Activated T-helper 17 cell treated with anti-CD3 and anti-CD28 coated beads, Interleukin-2, amount 50 U/mL, for 72 hours (primary cell): ENCODE measurements at regions not wholly inside any gene's neighbourhood (a gene's known extent, or its start where the extent isn't known, plus 50 kb on each side); places are given as distances from the start of the nearest gene placed in this dataset.

Experiments used
- ATAC-seq: fragments of 150-1000 bp; cut with Tn5 transposase; replicated peaks from 2 replicates; pipeline ENCODE4 v1.10.0; 2021; ENCODE audit warnings: mild to moderate bottlenecking, moderate library complexity
- H3K27ac Mint-ChIP-seq: one replicate; pipeline ENCODE4 v1.8.0; 2022; ENCODE audit warnings: mixed read lengths
- H3K27me3 Mint-ChIP-seq: one replicate; pipeline ENCODE4 v1.8.0; 2022; ENCODE audit warnings: mixed read lengths
- H3K36me3 Mint-ChIP-seq: one replicate; pipeline ENCODE4 v1.8.0; 2022; ENCODE audit warnings: low read depth, mild to moderate bottlenecking, mixed read lengths
- H3K4me1 Mint-ChIP-seq: one replicate; pipeline ENCODE4 v1.8.0; 2022; ENCODE audit warnings: mixed read lengths
- H3K4me3 Mint-ChIP-seq: one replicate; pipeline ENCODE4 v1.8.0; 2022; ENCODE audit warnings: mild to moderate bottlenecking, mixed read lengths
- H3K9me3 Mint-ChIP-seq: one replicate; pipeline ENCODE4 v1.8.0; 2022; ENCODE audit warnings: mixed read lengths

DNA sequence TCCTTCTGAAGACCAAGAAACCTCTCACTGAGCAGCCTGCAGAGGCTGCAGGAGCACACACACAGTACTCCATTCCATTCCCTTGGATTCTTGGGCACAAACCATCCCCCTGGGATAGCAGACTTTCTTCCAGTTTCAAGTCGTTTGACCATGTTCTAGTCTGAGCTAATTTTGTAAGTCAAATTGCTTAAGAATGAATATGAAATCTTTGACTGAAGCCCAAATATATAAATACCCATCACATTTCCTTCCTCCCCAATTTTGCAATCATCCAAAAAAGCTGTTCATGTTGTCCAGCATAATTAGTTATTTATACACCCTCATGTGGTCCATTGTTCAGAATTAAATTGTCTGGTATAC is 231.2 kb upstream of the TPRG1 start:
- no peak overlapping the region for H3K27ac Mint-ChIP-seq
- ATAC-seq = no peak
- no peaks in the 10 kb centered on the region for H3K9me3 Mint-ChIP-seq
- peaks cover 8% of the 10 kb centered on the region for H3K27me3 Mint-ChIP-seq
- no peaks in the 10 kb centered on the region for H3K4me1 Mint-ChIP-seq
- no peaks in the 10 kb centered on the region for H3K36me3 Mint-ChIP-seq
- no peak overlapping the region for H3K4me3 Mint-ChIP-seq

GRCh38 chr3:188941103-188941502 is 230.7 kb upstream of the TPRG1 start:
- H3K36me3 Mint-ChIP-seq = no peaks in the 10 kb centered on the region
- H3K27me3 Mint-ChIP-seq = peaks cover 11% of the 10 kb centered on the region
- no peak overlapping the region for H3K27ac Mint-ChIP-seq
- no peak for ATAC-seq
- no peaks in the 10 kb centered on the region for H3K4me1 Mint-ChIP-seq
- H3K4me3 Mint-ChIP-seq = no peak overlapping the region
- H3K9me3 Mint-ChIP-seq = no peaks in the 10 kb centered on the region

DNA sequence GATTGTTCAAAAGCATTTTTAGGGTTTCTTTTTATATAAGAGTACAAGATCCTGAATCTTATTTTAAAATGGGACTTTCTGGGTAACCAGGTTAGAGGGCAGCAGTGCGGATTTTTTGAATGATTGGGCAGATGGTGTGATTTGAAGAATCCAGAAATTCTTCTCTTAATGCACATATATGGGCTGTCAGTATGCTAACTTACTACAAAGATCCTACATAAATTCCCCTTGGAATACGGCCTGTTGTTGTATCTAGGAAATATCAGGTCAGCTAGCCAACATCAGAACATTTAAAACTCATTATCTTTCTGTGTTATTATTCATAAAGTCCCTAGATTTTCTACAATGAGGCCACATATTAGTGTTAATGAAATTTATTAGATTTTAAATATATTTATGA is 229.6 kb upstream of the TPRG1 start:
- H3K9me3 Mint-ChIP-seq = no peaks in the 10 kb centered on the region

DNA sequence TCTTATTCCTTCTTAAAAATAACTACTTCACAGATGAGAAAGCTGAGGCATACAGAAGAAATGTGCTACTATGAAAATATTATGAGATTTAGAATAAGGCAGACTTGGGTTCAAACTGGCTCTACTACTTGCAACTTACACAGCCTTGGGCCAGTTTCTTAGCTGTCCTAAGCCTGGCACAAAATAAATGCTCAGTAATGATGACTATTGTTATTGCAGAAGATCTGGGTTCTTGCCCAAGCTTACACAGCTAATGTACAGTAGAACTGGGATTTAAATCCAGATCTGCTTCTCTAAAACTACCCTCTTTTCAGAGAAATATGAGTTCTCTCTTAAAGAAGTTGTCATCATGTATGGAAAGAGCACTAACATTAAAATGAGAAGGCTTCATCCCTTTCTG is 228.2 kb upstream of the TPRG1 start:
- Mint-ChIP-seq H3K36me3 (no peaks in the 10 kb centered on the region), H3K9me3 (no peaks in the 10 kb centered on the region), H3K27ac (no peak overlapping the region), H3K27me3 (peaks cover 15% of the 10 kb centered on the region), H3K4me3 (no peak overlapping the region), H3K4me1 (peaks cover 3% of the 10 kb centered on the region)
- no peak for ATAC-seq

More for the DNA sequence above, 229.6 kb upstream of the TPRG1 start:
- Mint-ChIP-seq H3K4me1 (no peaks in the 10 kb centered on the region), H3K27me3 (peaks cover 12% of the 10 kb centered on the region), H3K27ac (no peak overlapping the region), H3K4me3 (no peak overlapping the region), H3K36me3 (no peaks in the 10 kb centered on the region)
- ATAC-seq = no peak

GRCh38 chr3:188944108-188944507 is 227.7 kb upstream of the TPRG1 start:
- H3K4me3 Mint-ChIP-seq = no peak overlapping the region
- no peak overlapping the region for H3K27ac Mint-ChIP-seq
- H3K36me3 Mint-ChIP-seq = no peaks in the 10 kb centered on the region
- peaks cover 18% of the 10 kb centered on the region for H3K27me3 Mint-ChIP-seq
- no peaks in the 10 kb centered on the region for H3K9me3 Mint-ChIP-seq
- no peak for ATAC-seq
- H3K4me1 Mint-ChIP-seq = peaks cover 5% of the 10 kb centered on the region

GRCh38 chr3:188946351-188947240 is 225.2 kb upstream of the TPRG1 start:
- Mint-ChIP-seq H3K36me3 (no peaks in the 10 kb centered on the region), H3K4me3 (no peak overlapping the region), H3K9me3 (no peaks in the 10 kb centered on the region), H3K4me1 (peaks cover 14% of the 10 kb centered on the region), H3K27ac (no peak overlapping the region), H3K27me3 (peaks cover 18% of the 10 kb centered on the region)
- ATAC-seq = no peak

GRCh38 chr3:188947401-188948280 is 224.1 kb upstream of the TPRG1 start:
- H3K27ac Mint-ChIP-seq = no peak overlapping the region
- H3K4me3 Mint-ChIP-seq = no peak overlapping the region
- H3K9me3 Mint-ChIP-seq = no peaks in the 10 kb centered on the region
- peaks cover 14% of the 10 kb centered on the region for H3K4me1 Mint-ChIP-seq
- peaks cover 18% of the 10 kb centered on the region for H3K27me3 Mint-ChIP-seq
- H3K36me3 Mint-ChIP-seq = no peaks in the 10 kb centered on the region
- ATAC-seq = no peak

DNA sequence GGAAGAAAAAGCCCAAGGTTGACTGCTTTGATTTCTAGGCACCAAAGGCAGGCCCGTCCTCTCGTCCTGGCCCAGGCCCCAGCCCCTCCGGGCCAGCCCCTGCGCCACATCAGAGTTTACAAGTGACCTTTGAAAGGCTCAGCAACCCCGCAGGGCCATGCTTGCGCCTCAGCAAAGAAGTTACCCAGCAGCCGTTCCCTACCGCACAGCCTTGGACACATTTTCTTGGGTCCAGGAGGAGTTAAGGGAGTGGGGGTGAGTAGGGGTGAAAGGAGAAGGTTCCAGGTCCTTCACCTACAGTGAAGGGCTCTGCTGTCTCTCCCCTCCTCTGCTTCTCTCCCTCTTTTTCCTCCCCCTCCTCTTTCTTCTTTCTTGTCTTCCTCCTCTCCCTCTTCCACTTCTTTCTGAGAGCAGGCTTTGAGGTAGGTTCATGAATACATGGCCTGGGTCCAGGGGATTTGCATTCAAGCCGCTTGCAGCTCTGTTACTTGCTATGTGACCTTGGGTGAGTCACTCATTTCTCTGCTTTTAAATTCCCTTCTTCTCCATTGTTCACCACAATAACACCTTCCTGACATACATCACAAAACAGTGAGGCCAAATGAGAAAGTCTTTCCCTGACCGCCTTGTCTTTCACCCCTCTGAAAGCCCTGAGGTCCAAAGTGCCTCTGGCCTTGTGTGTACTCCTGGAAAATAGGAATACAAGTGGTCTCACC is 223.3 kb upstream of the TPRG1 start:
- Mint-ChIP-seq H3K27me3 (peaks cover 18% of the 10 kb centered on the region), H3K9me3 (no peaks in the 10 kb centered on the region), H3K4me1 (peaks cover 14% of the 10 kb centered on the region), H3K27ac (no peak overlapping the region), H3K36me3 (no peaks in the 10 kb centered on the region), H3K4me3 (no peak overlapping the region)
- ATAC-seq = peak; percentile 72

GRCh38 chr3:188948997-188949389 is 222.8 kb upstream of the TPRG1 start:
- H3K4me3 Mint-ChIP-seq = no peak overlapping the region
- no peak overlapping the region for H3K27ac Mint-ChIP-seq
- peaks cover 14% of the 10 kb centered on the region for H3K4me1 Mint-ChIP-seq
- peak; percentile 28 for ATAC-seq
- peaks cover 18% of the 10 kb centered on the region for H3K27me3 Mint-ChIP-seq
- no peaks in the 10 kb centered on the region for H3K36me3 Mint-ChIP-seq
- H3K9me3 Mint-ChIP-seq = no peaks in the 10 kb centered on the region

DNA sequence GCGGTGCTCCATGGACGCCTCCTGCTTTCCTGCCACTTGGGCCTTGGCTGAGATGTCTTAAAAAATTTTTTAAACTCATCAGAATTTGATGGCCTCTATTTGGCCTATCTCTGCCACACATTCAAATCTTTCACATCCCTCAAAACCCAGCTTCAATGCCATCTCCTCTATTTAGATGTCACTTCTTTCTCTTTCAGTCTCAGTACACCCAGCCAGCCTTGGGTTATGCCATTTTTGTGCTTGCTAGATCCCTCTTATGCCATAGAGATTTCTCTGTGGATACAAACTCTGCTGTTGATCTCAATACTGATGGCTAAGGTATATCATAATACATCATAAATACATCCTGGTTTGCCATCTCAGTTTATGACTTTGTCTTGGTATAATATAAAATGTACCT is 222.3 kb upstream of the TPRG1 start:
- Mint-ChIP-seq H3K4me1 (peaks cover 14% of the 10 kb centered on the region), H3K9me3 (no peaks in the 10 kb centered on the region), H3K27me3 (peaks cover 16% of the 10 kb centered on the region), H3K36me3 (no peaks in the 10 kb centered on the region), H3K27ac (no peak overlapping the region), H3K4me3 (no peak overlapping the region)
- ATAC-seq = no peak

DNA sequence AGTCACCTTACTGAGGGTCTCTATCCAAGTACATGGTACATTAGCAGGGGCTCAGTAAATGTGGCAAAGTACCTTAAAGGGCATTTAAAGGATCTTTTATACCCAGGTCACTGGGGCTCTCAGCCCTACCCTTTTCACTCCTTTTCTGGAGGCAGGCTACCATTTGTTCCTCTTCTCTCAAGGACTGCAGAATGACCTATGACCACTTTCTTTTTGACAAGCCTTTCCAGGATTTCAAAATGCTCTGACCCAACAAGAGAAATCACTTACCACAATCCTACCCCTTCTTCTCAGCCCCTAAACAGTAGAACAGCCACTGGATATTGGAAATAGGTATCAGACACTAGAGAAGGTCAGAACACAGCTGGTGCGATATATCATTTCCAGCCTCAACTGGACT is 221.8 kb upstream of the TPRG1 start:
- Mint-ChIP-seq H3K4me3 (no peak overlapping the region), H3K27me3 (peaks cover 14% of the 10 kb centered on the region), H3K4me1 (peaks cover 14% of the 10 kb centered on the region), H3K9me3 (no peaks in the 10 kb centered on the region), H3K27ac (no peak overlapping the region), H3K36me3 (no peaks in the 10 kb centered on the region)
- ATAC-seq = no peak

DNA sequence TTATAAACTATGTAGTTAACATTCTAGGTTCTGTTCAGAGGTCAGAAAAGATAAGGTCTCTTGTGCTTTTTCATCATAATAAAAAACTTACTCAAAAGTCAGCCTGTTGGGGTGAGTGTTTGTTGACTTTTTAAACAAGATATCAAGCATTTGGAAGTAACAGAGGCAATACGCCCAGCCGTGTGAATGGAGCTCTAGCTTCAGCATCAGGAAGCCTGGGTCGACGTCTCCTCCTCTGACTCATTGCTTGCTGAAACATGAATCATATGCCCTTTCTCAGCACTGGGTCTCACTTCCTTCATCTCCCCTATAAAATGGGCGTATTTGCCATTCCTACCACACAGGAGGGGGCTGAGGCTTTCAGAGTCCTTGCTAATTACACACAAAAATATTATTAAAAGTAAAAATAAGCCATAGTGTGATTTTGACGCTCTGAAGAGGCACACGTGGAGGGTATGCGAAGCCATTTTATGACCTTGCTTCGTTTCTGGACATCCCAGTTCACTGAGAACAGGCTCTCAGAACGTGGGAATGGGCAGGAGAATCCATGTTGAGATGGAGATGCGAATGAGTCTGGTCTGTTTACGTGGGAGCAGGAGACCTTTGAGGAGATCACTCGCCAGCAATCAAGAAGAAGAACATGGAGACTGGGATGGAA is 220.8 kb upstream of the TPRG1 start:
- Mint-ChIP-seq H3K27ac (peak overlapping the region; percentile 60), H3K27me3 (peaks cover 8% of the 10 kb centered on the region), H3K36me3 (no peaks in the 10 kb centered on the region), H3K9me3 (no peaks in the 10 kb centered on the region), H3K4me1 (peaks cover 14% of the 10 kb centered on the region), H3K4me3 (peak overlapping the region; percentile 1)
- ATAC-seq = peak; percentile 87

DNA sequence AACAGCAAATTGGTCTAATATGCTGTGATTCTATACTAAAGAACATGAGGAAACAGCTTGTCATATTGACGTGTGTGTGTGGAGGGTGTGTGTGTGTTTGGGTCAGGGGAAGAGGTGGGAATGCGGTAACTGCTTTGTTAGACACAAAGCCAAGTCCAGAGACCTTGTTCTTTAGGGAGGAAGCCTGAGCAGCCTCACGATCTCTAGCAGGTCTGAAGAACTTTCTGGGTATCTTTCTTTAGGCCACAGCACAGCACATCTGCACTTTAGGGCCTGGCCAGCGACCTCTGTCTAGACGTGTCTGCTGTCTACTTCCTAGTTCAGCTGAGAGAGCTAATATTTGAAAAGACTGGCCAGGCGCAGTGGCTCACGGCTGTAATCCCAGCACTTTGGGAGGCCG is 220.0 kb upstream of the TPRG1 start:
- Mint-ChIP-seq H3K36me3 (no peaks in the 10 kb centered on the region), H3K9me3 (no peaks in the 10 kb centered on the region), H3K27ac (no peak overlapping the region), H3K4me3 (no peak overlapping the region), H3K4me1 (peaks cover 14% of the 10 kb centered on the region), H3K27me3 (peaks cover 5% of the 10 kb centered on the region)
- no peak for ATAC-seq

DNA sequence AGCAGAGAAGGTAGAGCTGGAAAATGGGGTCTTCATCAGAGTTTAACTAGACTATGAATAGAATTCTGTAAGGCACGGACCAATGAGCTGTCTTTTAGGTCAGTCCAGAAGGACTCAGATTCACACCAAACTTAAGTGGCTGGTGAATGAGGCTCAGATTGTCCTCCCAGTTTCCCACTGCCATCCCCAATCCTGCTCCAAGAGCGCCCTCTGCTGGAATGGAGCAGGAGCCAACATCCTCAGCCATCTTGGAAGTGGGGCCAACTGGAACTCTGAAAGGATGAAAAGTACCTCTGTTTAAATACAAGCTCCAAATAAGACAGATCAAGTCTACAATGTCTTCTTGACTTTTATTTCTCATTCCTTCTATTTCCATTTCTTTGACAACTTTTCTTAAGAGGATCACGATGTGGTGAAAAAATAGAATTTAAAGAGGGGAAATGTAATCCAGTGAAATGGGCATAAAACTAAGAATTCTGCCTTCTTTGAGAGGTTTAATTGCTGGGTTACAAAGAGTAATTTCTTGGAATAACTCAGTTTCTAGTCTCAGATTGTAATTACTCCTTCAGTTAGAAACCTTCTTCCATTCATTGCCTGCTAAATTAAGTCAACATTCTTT is 217.1 kb upstream of the TPRG1 start:
- H3K4me3 Mint-ChIP-seq = no peak overlapping the region
- no peak overlapping the region for H3K27ac Mint-ChIP-seq
- no peaks in the 10 kb centered on the region for H3K27me3 Mint-ChIP-seq
- ATAC-seq = peak; percentile 80
- no peaks in the 10 kb centered on the region for H3K9me3 Mint-ChIP-seq
- H3K4me1 Mint-ChIP-seq = peaks cover 9% of the 10 kb centered on the region
- no peaks in the 10 kb centered on the region for H3K36me3 Mint-ChIP-seq
